ENCODE measurements at regions not wholly inside any gene's neighbourhood (a gene's known extent, or its start where the extent isn't known, plus 50 kb on each side); places are given as distances from the start of the nearest gene placed in this dataset.

DNA sequence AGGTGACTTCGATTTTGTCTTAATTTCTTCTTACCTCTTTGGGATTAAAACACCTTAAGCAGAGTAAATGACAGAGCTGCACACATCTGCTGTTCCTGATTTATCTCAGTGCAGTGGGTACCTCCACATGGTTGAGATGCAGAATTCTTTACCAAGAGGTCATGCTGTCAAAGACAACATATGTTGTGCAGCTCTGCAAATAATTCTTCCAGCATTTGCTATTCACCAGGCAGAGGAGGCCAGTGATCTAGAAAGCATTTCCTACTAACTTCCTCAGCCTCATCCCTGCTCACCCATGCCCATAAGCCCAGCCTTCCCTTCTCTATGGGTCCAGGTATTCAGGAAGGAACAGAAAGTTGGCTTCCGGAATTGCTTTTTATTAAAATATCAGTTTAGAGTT lies 109.3 kb downstream of the THBS2 start:
- DNase-seq = no peak
- Mint-ChIP-seq H3K36me3 (ENCODE audit: low read depth) (peaks cover 19% of the 10 kb centered on the region; the same call in 1 of the 2 replicates), H3K9me3 (no peaks in the 10 kb centered on the region; the same call in 1 of the 2 replicates), H3K27me3 (ENCODE audit: insufficient read depth) (peaks cover 7% of the 10 kb centered on the region), H3K4me3 (no peak overlapping the region), H3K27ac (no peak overlapping the region), H3K4me1 (ENCODE audit: low read depth) (peaks cover 49% of the 10 kb centered on the region)
- TF ChIP-seq, protein P1, sequence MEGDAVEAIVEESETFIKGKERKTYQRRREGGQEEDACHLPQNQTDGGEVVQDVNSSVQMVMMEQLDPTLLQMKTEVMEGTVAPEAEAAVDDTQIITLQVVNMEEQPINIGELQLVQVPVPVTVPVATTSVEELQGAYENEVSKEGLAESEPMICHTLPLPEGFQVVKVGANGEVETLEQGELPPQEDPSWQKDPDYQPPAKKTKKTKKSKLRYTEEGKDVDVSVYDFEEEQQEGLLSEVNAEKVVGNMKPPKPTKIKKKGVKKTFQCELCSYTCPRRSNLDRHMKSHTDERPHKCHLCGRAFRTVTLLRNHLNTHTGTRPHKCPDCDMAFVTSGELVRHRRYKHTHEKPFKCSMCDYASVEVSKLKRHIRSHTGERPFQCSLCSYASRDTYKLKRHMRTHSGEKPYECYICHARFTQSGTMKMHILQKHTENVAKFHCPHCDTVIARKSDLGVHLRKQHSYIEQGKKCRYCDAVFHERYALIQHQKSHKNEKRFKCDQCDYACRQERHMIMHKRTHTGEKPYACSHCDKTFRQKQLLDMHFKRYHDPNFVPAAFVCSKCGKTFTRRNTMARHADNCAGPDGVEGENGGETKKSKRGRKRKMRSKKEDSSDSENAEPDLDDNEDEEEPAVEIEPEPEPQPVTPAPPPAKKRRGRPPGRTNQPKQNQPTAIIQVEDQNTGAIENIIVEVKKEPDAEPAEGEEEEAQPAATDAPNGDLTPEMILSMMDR (IDR thresholded peaks at IDR 0.05) = no peak

DNA sequence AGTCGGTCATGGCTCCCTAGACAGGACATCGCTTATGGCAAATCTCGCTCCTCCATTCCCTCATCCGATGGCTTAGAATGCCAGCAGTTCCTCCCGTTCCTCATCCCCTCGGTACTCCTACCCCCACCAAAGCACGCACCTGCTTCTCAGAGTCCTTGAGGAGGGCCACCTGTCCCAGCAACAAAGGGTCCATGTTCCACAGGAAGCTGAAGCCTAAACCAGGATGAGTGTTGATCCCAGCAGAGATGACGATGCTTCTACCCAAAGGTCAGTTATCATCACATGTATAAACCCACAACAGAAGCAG lies 111.2 kb downstream of the THBS2 start:
- peaks cover 48% of the 10 kb centered on the region for H3K4me1 Mint-ChIP-seq (ENCODE audit: low read depth)
- peaks cover 7% of the 10 kb centered on the region for H3K27me3 Mint-ChIP-seq (ENCODE audit: insufficient read depth)
- no peak for DNase-seq
- H3K27ac Mint-ChIP-seq = no peak overlapping the region
- no peak overlapping the region for H3K4me3 Mint-ChIP-seq
- no peaks in the 10 kb centered on the region for H3K9me3 Mint-ChIP-seq
- 0 out of 2 replicates have a peak, but pooled peaks cover 8% of the 10 kb centered on the region for H3K36me3 Mint-ChIP-seq (ENCODE audit: low read depth)
- TF ChIP-seq, protein P1 (IDR thresholded peaks at IDR 0.05) = no peak

DNA sequence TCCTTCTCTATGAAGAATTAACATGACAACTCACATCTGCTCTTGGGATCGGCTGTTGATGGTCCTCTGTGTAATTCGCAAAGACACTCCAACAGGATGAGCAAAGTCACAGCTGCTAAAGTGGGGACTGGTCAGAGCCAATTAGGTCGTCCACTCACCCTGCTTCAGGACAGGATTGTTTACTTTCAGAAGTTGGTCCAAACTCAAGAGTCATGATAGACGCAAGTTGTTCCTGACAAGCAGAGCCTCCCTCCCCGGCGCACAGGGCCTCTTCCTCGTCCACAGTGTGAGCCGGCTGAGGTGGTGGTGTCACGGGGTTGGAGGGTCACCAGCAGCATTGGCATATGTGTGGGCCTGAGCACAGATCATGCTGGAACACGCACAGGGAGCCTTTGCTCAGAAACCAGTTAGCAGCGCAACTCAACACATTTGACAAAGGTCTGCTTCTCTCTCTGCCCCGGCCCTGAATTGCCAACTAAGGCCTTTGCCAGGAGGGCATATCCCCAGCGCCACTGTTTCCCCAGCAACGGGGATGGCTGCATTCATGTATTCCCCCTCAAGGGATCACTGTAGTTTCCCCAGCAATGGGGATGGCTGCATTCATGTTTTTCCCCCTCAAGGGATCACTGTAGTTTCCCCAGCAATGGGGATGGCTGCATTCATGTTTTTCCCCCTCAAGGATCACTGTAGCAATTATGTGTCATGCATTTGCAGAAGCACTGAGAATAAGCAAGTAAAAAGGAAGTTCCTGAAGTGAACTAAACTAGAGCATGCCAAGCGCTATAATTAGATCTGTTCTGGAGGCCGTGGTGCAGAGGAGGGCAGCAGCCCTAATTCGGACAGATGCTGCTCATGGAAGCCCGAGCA lies 111.7 kb downstream of the THBS2 start:
- peaks cover 42% of the 10 kb centered on the region for H3K4me1 Mint-ChIP-seq (ENCODE audit: low read depth)
- no peak for DNase-seq
- no peak overlapping the region for H3K27ac Mint-ChIP-seq
- TF ChIP-seq, protein P1 (IDR thresholded peaks at IDR 0.05) = no peak
- 0 out of 2 replicates have a peak, but pooled peaks cover 4% of the 10 kb centered on the region for H3K36me3 Mint-ChIP-seq (ENCODE audit: low read depth)
- peaks cover 7% of the 10 kb centered on the region for H3K27me3 Mint-ChIP-seq (ENCODE audit: insufficient read depth)
- H3K9me3 Mint-ChIP-seq = no peaks in the 10 kb centered on the region
- no peak overlapping the region for H3K4me3 Mint-ChIP-seq

DNA sequence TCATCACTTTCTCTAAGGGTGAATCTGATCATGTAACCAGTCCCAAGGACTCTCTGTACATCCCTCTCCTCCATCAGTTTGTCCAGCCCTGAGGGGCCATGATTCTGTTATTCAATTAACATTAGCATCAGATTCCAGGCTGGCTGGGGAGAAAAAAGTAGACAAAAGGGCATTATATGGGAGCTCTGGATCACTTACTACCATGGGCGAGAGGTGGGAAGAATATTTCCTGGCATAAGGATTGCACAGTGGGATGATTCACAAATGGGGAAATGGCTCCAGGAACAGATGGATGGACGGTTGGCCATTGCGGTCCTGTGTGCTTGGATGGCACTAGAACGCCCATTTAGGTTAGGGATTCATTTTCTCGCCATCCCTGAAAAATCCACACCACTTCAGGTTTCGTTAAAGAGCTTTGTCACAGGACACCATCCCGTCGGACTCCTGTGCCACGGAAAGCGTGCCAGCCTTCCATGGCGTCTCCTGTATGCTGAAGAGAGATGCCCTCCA lies 112.6 kb downstream of the THBS2 start:
- H3K9me3 Mint-ChIP-seq = no peaks in the 10 kb centered on the region
- H3K27me3 Mint-ChIP-seq (ENCODE audit: insufficient read depth) = peaks cover 4% of the 10 kb centered on the region
- no peak overlapping the region for H3K4me3 Mint-ChIP-seq
- no peak overlapping the region for H3K27ac Mint-ChIP-seq
- H3K36me3 Mint-ChIP-seq (ENCODE audit: low read depth) = no peaks in the 10 kb centered on the region
- DNase-seq = no peak
- TF ChIP-seq, protein P1 (IDR thresholded peaks at IDR 0.05) = no peak
- peaks cover 34% of the 10 kb centered on the region for H3K4me1 Mint-ChIP-seq (ENCODE audit: low read depth)

DNA sequence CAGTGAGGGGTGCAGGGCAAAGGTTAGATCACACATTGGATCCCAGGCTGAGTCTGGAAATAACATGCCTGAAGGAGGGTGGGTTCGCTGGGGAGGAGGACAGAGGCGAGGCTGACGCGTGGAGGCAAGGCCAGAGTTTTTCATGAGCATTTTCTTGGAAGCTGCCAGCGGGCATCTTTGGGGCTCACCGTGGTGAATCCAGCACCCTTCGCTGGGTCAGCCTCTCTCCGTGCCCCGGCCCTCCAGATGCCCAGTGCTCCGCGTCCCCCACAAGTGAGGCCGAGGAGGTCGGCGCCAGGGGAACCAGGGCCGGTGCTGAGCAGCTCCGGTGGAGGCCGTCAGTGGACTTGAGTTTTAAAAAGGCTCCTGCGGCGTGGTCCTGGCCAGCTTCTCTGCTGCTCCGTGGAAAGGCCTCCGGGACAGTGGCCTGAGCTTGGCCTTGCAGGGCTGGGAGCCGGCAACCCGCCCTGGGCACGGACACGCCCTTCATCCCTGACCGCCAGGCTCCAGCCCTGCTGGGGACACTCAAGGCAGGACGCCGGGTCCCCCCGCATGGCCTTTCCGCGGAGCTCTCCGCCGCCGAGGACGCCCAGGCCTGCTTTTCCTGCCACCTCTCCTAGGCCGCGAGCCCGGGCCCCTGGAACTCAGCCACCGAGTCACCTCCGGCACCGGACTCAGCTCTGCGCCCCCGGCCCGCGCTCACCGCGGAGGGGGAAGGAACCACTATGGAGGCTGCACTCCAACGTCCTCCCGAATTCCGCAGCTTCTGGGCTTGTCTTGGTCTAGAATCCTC lies 114.3 kb downstream of the THBS2 start:
- Mint-ChIP-seq H3K27ac (no peak overlapping the region), H3K9me3 (no peaks in the 10 kb centered on the region), H3K4me1 (ENCODE audit: low read depth) (peaks cover 17% of the 10 kb centered on the region), H3K27me3 (ENCODE audit: insufficient read depth) (peaks cover 4% of the 10 kb centered on the region), H3K4me3 (no peak overlapping the region), H3K36me3 (ENCODE audit: low read depth) (peaks cover 1% of the 10 kb centered on the region; the same call in 1 of the 2 replicates)
- no peak for DNase-seq
- TF ChIP-seq, protein P1 (IDR thresholded peaks at IDR 0.05) = no peak

Measured in HFFc6 (cell line).